ENCODE measurements at regions not wholly inside any gene's neighbourhood (a gene's known extent, or its start where the extent isn't known, plus 50 kb on each side); places are given as distances from the start of the nearest gene placed in this dataset.

DNA sequence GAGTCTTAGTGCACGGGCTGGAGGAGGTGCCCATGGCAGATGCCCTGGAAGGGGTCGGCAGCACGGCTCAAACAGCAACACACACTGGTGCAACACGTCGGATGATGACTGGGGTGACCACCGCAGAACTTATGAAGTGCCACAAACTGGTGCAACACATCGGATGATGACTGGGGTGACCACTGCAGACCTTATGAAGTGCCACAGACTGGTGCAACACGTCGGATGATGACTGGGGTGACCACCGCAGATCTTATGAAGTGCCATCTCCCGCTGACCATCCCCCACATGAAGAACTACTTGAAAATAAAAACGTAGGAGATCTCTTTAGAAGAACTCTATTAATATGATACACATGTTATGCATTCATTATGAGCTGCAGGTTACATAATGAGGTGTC is 218.3 kb downstream of the TBXT start:
- no peak for DNase-seq (ENCODE audit: low read depth)

DNA sequence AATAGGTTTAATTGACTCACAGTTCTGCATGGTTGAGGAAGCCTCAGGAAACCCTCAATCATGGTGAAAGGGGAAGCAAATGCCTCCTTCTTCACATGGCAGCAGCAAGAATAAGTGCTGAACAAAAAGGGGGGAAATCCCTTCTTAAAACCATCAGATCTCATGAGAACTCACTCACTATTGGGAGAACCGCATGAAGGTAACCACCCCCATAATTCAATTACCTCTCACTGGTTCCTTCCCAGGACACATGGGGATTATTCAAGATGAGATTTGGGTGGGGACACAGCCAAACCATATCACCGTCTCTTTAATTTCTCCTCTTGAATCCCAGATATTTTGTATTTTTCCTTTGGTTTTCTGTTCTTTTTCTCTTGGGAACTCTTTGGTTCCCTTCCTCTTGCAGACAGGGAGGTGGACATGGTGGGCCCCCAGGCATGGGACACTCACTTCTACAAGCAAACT is 223.6 kb downstream of the TBXT start:
- DNase-seq (ENCODE audit: low read depth) = no peak

DNA sequence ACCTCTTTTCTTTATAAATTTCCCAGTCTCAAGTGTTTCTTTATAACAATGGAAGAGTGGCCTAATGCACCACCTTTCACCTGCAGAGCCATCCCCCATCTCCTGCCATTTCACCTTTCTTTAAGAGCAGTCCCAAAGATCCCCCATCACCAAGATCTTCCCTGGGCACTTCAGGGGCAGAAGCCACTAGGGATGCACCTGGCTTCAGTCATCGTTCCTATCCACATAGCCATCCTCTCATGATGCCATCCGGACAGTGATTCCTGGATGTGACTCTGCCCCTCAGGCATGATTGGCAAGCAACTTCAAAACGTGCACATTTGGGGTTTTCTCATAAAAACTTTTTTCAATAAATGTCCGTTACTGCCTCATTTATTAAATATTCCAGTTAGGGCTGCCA is 225.9 kb downstream of the TBXT start:
- no peak for DNase-seq (ENCODE audit: low read depth)

DNA sequence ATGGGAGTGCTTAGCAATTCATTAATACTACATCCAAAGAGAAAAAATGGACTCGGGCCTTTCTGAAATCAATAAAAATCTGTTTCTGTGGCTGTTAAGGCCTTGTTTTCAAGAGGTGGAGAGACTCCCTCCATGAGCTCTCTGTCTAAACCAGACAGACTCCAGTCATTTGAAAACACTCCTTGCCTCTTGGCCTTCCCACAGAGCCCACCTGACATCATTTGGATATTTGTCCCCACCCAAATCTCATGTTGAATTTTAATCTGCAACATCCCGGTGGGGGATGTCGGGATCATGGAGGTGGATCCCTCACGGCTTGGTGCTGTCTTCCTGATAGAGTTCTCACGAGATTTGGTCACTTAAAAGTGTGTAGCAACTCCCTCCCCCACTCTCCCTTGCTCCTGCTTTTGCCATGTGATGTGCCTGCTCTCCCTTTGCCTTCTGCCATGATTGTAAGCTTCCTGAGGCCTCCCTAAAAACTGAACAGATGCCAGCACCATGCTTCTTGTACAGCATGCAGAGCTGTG is 226.3 kb downstream of the TBXT start:
- no peak for DNase-seq (ENCODE audit: low read depth)

DNA sequence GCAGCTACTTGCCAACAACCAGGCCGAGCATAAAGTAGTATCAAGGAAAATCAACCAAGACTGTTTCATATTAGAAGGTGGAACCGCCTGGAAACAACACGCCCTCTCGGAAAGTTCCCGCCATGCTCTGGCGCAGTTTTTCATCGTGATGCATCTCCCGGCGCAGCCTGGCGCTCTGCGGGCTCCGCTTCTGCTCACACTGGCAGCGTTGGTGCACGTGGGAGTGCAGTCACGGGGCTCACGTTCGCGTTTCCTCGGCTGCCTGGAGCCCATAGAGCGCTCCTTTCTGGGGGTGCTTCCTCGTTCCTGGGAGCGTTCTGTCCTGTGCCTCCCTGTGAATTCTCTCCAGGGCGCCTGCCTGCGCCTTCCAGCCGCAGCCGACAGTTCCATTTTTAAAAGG is 227.3 kb downstream of the TBXT start:
- no peak for DNase-seq (ENCODE audit: low read depth)

DNA sequence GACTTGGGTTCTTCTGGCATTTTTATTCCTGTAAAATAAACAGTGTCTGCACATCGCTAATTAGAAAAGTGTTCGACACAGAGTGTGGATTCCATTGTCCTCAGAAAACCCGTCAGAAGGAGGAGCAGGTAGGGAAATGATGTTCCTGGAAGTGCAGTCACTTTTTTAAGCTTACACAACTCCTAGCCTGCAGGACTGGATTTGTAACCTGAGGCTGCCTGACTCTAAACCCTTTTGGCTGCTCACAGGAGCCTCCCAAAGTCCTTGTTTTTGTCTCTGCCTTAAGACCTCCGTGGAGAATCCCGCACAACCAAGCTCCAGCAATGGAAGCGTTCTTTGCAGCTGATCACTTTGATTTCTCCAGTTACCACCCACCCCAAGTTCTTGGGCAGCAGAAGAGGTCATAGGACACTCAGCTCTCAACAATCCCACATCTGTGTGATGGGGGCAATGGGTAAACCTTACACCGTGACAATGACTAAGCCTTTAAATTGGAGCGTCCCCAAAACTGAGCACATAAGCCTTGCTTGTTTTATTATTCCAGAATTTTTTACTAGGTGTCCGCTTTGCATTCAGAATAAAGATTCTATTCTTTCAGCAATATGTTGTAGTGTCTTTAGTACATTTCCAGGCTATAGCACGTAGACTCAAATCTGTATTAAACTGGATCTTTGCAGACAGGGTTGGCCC is 227.9 kb downstream of the TBXT start:
- no peak for DNase-seq (ENCODE audit: low read depth)

DNA sequence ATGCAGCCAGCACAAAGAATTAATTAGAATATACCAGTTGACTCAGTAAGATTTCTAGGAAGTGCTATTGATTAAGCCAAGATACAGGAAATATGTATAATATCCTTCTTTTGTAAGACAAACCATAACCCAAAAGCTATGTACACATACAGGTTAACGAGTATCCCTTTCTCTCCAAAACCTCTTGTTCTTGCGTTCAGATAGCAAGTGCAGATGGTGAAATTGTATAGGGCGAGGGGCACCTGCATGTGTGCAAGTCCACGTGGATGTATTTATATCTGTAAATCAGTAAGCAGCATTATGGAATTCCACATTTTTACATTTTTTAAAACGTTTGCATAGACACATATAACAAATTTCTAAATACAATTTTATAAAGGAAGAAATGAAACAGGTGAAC is 228.6 kb downstream of the TBXT start:
- no peak for DNase-seq (ENCODE audit: low read depth)

DNA sequence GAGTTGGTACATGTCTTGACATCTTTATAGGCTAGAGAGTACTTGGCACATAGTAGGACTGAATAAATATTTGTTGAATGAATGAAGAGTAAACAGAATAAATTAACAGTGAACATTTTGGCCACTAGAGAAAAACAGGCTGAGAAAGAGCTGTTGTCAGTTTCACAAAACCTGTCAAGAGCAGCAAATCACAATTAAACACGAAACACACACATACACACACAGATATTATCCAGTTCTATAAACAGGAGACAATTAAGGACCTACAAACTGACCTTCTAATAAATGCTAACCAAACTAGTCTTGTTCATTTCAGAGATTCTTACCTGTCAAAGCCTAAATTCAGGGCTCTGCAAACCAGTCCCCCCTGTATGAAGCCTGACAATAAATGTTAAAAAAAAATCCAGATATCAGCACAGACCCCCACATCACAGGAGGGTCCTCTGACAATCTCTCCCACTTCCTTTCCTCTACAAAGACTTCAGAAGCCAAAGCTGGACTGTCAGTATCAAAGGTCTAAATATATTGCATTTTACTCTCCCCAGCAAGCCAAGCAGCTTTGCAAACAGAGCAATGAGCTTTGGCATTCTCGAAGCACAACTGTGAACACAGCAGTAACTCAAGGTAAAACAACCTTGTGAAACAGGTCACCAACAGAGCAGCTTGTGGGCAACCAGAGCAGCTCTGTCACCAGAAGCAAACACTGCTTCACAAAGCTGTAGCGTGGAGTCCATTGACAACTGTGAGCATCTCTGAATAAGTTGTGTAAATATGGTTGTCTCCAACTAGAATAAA is 229.9 kb downstream of the TBXT start:
- DNase-seq (ENCODE audit: low read depth) = no peak

DNA sequence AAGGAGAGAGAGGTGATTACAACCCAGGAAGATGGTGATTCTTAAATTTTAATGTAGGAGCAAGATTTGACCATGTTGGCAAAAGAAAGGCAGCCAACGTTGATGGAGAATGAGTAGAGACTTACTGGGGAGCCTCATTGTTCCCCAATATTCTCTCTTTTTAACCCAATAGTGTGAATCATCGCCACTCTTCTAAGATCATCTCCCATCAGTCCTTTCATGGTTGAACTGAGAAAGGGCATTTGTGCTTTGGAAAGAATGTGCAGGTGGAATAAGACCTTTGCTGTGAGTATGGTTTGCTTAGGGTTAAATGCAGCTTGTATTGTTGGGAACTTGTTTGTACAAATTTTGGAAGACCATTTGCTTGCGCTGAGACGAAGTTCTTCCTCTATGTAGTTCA is 231.0 kb downstream of the TBXT start:
- DNase-seq (ENCODE audit: low read depth) = no peak

DNA sequence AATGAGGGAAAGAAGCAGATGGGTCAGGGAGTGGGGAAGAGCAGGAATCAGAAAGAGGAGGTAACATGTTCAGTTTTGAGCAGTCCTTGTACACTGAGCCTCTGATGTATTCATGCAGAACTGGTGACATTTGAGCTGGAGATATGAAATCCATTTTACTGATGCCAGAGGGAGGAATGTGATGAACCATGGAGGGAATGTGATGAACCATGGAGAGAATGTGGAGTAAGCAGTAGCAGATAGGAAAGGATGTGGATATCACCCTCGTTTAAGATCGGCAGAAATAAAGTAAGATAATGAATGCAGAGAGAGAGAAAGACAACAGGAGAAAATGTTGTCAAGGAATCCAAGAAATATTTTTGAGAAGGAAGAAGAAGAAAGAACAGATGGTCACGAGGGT is 231.6 kb downstream of the TBXT start:
- no peak for DNase-seq (ENCODE audit: low read depth)

DNA sequence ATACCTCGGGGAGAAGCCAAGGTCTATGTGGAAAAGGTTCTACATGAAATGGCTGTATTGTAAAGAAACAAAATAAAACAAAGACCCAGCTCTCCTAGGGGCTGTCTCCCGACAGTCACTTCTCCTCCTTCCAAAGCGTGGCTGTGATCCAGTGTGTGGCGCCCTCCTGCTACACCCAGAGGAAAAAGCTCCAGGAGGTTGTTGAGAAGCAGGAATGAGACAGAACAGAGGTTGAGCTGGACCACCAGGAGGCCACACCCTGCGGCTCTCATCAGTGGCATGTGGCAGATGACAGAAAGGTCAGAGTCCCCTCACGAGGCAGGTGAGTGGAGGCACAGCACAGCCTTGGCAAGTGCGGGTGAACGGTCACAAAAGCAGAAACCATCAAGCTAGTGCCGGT is 236.0 kb downstream of the TBXT start:
- no peak for DNase-seq (ENCODE audit: low read depth)

DNA sequence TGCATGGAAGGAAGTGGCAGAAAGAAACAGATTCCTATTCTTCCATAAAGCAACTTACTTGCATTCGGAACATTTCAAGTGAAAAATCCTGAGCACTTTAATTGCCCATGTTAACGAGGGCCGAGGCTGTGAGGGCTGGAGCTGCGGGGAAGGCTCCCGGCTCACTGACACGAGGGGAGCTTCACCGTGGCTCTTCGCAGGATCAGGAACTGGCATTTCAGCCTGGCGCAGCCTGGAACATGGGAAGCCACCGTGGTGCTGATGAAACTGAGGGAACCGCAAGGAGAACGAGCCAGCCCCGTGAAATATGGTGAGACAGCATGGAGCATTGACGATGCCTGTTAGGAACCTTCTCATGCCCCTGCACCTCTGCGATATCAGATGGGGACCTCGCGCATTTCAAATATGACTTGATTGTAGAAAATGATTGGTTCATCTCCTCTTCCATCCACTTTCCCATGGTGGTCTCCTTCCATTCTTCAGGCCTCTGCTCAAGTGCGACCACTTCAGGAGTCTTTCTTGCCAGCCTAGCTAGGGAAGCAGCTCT is 236.9 kb downstream of the TBXT start:
- DNase-seq (ENCODE audit: low read depth) = no peak

DNA sequence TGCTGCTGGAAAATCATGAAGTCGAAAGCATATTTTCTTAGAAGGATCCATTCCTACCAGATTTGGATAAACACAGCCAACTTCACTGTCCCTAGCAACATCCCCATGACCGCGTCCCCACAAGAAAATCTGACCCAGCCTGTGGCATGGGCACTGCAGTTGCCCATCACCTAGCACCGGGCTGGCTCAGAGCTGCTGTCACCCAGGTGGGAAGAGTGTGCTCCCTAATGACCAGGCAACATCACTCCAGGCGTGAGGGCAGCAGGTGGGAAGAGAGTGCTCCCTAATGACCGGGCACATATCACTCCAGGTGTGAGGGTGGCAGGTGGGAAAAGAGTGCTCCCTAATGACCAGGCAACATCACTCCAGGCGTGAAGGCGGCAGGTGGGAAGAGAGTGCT is 238.0 kb downstream of the TBXT start:
- no peak for DNase-seq (ENCODE audit: low read depth)

DNA sequence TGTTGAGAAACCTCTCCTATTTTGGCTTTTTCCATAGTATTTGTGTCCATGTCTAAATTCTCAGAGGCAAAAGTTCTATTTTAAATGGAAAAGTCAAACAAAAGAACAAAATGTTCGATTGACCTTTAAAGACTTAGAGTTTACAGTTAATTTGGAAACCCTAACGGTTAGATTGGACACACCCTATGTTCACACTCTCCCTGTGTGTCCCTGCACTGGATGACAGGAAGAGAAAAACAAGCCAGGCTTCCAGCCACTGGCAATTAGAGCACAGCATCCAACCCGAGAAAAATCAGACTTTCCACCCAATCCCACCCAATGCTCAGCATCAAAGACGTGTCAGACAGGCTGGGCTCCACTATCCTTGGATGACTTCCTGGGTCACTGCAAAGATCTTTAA is 241.3 kb downstream of the TBXT start:
- DNase-seq (ENCODE audit: low read depth) = no peak

DNA sequence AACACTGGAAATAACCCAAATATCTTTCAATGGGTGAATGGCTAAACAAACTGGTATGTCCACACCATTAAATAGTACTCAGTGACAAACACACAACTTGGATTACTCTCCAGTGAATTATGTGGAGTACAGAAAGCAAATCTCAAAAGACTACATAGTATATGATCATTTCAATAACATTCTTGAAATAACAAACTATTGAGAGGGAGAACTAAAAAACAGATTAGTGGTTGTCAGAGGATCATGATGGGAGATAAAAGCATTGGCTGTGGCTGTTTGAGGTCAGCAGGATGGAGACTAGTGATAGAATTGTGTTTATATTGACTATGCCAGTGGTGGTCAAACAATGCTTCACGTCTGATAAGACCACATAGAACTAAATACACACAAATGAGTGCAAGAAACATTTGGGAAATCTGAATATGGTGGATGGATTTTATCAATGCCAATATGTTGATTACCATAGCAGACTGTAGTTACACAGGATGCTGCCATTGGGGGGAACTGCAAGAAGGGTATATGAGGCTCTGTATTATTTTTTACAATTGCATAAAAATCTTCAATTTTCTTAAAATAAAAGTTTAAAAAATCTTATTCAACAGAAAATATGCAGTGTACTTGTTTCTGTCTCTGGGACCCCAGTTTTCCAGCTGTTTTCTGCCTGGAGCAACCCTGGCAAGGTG is 242.0 kb downstream of the TBXT start:
- peak; percentile 13 for DNase-seq (ENCODE audit: low read depth)

DNA sequence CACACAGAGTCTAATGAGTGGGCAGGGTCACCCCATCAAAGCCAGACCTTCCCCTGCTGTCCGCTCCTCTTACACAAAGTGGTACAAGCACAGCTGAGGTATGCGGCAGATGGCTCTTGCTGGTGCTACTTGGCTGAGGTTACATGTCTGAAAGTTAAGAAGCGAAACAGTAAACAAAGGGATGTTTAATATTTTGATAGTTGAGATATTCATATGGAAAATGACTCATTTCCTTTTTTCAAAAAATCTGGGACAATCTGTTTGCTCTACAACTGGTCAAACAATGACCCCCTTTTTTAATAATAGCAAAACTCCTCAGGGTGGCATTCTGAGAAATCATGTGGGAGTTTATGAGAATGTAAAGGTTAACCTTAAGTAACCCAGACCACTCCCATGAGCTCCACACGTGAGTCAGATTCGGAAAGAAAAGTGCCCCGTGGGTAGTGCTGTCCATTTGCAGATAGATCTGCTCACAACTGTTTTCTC is 245.3 kb downstream of the TBXT start:
- peak; percentile 6 for DNase-seq (ENCODE audit: low read depth)

DNA sequence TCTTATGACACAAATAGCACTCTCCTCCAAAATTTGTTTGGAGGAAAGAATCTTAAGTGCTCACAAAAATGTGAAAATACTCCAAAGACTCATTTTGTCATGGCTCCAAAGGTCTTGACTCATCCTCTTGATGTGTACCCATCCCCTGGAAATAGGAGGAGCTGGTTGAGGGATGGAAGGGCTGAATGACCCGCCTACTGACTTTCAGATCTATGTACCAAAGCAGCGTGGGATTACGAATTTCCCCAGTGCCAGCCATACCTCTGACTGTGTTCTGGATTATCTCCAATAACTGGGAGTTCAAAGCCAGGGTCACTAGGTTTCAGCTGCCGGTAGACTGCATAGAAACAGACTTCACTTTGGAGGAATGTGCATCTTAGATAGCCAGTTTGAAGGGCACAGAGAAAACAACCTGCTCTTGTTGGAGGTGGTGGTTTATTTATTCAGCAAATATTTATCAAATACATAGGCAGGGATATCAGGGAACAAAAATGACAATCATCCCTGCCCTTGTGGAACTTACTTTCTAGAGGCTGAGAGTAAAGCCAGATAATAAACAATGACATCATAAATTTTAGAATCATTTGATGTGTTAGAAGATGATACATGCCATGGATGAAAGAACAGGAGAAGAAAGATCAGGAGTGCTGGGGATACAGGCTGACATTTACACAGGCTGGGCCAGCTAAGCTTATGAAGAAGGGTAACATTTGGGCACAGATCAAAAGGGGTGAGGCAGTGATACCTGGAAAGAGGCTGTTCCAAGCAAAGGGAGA is 246.6 kb downstream of the TBXT start:
- DNase-seq (ENCODE audit: low read depth) = no peak

DNA sequence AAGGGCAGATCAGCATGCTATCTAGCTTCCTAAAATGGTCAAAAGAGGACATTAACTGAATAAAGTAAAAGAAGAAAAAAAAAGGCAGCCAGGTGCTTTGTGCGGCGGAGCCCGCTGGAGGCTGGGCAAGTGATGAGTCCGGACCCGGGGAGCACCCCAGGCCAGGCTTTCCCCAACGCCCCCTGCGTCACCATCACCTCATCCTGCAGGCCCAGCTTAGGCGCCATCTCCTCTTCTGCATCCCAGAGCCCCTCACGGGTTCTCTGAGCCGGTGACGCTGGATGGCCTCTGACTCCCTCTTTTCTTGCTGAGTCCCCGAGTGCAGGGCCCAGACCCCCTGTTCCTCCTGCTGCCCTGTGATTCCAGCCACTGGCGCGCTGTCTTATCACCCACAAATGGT is 250.1 kb downstream of the TBXT start:
- no peak for DNase-seq (ENCODE audit: low read depth)

DNA sequence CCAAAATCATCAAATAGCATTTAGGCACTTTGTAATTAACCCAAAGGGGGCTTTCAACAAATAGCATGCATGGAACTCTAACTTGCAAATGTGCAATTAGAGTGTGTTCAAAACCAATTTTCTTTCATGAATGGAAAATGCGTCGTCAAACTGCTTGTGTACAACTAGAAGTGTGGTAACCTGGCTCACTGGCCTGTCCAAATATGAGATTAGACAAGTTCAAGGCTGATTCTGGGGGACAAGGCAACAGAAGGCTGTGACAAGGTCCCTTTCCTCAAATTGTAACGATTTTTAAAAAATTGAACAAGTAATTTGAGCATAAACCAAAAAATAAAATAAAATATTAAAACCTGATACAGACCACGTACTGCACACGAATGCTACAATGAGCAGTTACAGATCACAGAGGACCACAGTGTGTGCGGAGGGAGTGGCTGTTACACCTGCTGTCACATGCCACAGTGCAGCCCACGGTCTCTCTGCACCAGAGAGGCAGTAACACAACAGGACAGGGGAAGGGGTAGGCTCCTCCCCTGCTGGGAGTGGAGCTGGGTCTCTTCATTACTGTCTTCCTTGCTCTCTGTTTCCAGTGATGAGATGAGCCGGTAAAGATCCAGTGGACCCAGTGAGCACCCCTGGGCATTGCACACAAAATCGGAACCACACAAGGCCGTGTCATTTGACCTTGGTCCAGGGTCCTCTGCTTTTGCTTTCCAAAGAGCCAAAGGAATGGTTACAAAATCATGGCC is 252.2 kb upstream of the PDE10A start:
- DNase-seq (ENCODE audit: low read depth) = no peak

DNA sequence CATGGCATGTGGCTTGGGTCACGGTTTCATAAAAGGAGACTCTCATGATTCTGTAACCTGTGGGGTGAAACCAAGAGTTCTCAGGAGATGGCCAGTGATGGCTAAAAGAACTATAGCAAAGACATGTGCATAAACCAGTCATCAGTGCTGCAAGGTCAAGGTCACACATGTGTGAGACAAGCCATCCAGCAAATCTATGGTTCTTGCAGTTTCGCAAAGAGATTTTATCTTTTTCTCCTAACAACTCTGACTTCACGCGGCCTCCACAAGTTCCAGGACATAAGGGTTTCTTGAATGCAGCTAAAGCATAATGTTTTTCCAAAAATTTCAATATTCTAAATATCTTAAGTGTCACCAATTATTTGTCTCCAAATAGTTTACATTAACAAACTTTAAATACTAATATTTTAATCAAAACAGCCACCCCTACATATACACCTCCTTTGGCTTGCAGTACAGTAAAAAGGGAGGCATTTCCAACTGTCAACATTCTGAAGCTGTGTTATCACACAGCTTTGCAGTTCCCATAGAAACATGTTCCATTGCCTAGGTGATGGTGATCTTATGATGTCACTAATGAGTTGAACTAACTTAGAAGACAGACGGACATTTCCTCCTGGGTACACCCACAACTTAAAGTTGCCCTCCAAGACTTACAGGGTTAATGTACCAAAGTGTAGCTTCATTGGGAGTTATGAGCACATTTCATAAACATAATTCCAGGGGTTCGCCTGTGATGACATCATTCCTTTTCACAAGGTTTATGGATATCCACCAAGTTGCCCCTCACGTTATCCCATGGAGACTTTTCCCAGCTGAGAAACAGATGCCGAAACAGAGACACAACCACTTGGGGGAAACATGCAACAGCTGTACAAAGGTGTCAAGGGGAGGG is 250.9 kb upstream of the PDE10A start:
- DNase-seq (ENCODE audit: low read depth) = no peak

Data from non-pigmented ciliary epithelial cell (primary cell).